GM12865 (cell line): ENCODE measurements at regions not wholly inside any gene's neighbourhood (a gene's known extent, or its start where the extent isn't known, plus 50 kb on each side); places are given as distances from the start of the nearest gene placed in this dataset.

Experiments used
- DNase-seq: peaks from one replicate; pipeline ENCODE4 v3.0.0; 2010; ENCODE audit warnings: low read depth
- H3K4me3 ChIP-seq: 2 replicates; pipeline ENCODE4 v1.5.1; 2011; ENCODE audit warnings: mild to moderate bottlenecking, low read depth, low read length, control low read depth
- TF ChIP-seq, protein P1 (sequence below): IDR thresholded peaks from 2 replicates; pipeline ENCODE4 v1.5.1; 2011; ENCODE audit warnings: low read length, control low read depth, low read depth, inconsistent platforms; ENCODE audit not compliant: insufficient read depth; ENCODE audit errors: missing control alignments

DNA sequence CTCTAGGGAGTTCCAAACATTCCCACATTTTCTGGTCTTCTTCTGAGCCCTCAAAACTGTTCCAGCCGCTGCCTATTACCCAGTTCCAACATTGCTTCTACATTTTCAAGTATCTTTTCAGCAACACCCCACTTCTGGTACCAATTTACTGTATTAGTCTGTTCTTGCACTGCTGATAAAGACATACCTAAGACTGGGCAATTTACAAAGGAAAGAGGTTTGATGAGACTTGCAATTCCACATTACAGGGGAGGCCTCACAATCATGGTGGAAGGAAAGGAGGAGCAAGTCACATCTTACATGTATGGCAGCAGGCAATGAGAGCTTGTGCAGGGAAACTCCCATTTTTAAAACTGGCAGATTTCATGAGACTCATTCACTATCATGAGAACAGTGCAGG, 629.1 kb upstream of the NR2F2 start:
- no peak overlapping the region for H3K4me3 ChIP-seq
- TF ChIP-seq, protein P1, sequence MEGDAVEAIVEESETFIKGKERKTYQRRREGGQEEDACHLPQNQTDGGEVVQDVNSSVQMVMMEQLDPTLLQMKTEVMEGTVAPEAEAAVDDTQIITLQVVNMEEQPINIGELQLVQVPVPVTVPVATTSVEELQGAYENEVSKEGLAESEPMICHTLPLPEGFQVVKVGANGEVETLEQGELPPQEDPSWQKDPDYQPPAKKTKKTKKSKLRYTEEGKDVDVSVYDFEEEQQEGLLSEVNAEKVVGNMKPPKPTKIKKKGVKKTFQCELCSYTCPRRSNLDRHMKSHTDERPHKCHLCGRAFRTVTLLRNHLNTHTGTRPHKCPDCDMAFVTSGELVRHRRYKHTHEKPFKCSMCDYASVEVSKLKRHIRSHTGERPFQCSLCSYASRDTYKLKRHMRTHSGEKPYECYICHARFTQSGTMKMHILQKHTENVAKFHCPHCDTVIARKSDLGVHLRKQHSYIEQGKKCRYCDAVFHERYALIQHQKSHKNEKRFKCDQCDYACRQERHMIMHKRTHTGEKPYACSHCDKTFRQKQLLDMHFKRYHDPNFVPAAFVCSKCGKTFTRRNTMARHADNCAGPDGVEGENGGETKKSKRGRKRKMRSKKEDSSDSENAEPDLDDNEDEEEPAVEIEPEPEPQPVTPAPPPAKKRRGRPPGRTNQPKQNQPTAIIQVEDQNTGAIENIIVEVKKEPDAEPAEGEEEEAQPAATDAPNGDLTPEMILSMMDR: no peak
- no peak for DNase-seq

DNA sequence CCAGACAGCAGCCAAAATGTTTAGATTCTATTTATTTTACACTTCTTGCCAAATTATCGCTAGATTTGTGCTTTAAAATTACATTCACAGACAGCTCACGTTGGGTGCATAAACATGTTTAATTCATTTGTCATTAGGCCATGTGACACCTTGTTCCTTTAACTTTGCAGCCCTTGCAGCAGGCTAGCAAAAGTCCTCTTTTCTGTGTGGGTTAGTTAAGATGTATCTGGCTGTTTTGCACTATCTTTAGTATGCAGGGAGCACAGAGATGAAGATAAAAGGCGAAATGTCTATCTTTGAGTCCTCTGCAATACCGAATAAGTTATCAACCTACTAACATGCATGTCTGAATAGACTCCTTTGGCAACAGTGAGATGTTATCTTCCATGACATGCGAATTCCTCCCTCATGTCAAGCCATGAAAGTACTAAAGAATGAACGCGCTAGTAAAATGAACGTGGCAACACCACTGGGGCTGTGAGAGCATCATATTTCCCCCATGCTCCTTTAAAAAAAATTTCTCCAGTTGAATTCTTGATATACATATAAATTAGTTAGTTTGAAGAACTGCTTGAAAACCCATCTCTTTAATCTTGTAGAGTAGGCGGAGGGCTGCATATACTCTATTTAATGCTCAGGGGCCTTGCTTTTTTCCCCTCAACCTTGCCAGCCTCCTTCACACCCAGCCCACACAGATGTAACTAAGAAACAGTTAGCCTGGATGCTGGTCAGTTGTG, 620.4 kb upstream of the NR2F2 start:
- no peak for DNase-seq
- H3K4me3 ChIP-seq: no peak overlapping the region
- TF ChIP-seq, protein P1: no peak

DNA sequence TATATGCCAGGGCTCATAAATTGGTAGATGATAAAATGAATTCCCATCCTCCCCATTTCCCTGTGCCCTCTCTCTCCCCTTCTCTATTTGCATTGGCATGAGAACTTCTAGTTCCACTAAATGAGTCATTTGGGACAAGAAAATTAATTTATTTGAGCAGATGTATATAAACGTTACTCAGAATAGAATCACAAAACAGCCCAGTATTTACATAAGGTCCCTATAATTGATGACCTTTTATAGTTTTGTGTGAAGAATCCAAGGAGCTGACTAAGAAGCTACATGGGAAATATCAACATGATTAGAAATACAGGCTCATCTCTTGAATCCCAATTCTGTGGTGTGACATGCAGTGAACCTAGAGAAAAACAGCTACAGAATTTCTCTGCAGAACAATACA, 617.7 kb upstream of the NR2F2 start:
- no peak overlapping the region for H3K4me3 ChIP-seq
- TF ChIP-seq, protein P1: no peak
- DNase-seq: no peak

DNA sequence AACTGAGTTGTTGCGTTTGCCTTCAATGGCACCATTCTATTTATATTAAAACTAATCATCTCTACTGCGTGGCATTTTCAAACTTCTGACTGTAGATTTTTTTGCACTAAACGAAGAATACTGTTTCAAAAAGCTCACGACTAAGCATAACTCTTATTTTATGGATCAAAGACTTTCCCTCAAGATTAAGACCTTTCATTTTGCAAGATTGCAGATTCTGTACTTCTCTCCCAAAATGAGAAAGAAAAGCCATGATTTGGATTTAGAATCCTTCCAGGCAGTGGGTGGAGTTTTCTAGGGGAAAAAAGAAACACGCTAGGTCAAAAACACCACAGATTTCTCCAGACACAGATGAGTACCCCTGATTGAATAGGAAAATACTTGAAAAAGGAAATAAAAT, 617.2 kb upstream of the NR2F2 start:
- DNase-seq: no peak

DNA sequence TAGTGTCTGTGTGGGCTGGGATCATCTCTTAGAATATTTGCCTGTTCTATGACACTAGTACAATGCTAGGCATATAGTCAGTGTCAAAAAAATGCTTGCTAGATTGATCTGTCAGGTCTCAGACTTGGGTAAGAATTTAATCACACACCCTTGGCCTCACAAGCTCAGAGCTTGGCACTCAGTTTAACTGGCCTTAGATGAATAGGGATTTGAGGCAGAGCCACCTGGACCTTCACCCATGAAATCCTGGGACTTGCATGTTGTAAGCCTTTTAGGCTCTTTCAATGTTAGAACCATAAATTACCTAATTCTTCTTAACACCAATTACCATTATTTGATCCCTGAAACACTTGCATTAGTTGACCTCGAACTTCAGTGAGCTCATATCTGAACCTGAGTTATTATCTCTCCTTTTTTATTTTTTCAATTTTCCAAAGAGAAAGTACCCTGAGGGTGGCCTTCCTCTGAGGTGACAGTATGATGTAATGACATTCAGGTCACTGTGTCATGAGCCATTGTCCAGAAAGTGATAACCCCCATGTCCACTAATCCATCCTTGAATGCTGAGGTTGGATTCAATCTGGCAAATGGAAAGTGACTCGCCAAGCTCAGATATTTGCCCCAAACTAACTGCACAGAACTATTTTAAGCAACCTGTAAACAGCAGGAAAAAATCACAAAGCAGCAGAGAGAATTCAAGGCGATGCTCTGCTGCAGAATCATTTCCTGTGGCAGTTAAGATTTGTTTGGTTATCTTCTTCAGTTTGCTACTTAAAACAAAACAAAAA, 615.2 kb upstream of the NR2F2 start:
- TF ChIP-seq, protein P1: no peak
- DNase-seq: no peak
- no peak overlapping the region for H3K4me3 ChIP-seq

More for the DNA sequence above, 617.2 kb upstream of the NR2F2 start:
- no peak overlapping the region for H3K4me3 ChIP-seq
- TF ChIP-seq, protein P1: no peak

DNA sequence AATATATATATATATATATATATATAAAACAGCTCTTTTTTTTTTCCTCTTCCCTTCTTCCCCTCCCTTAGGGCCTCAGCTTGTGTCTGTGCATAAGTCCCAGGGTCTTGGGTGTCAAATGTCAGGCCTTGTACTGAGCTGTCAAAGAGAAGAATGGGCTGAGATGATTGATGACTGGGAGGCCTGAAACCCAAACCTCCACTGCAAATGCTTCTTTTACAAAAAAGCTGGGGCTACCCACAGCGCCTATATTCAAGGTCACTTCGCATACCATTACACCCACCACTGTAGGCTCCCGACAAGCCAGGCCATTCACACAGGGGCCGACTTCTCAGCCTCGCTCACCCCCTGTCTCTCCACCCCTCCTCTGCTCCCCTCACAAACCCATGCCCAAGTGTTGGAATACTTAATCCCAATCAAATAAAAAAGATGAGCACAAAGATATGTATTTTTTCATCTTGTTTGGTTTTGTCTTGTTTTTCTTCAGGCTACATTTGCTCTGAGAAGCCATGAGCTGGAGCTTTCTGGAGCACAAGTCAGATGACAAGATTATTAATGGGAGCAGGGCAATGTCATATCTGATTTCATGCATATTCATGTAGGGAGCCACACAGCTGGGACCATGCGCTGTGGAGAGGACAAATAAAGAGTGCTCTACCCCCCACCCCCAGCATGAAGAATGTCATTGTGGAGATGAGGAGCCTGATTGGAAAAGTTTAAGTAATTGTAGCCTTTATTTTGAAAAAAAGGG, 614.4 kb upstream of the NR2F2 start:
- H3K4me3 ChIP-seq: no peak overlapping the region
- TF ChIP-seq, protein P1: no peak
- no peak for DNase-seq
